NCI-H1417 (cell line): ENCODE measurements at regions not wholly inside any gene's neighbourhood (a gene's known extent, or its start where the extent isn't known, plus 50 kb on each side); places are given as distances from the start of the nearest gene placed in this dataset.
A peak's percentile ranks its signal among the peaks of the same experiment; 100 is the strongest.
"Not testable (repeated sequence)": the region's sequence is repeated elsewhere in the genome, so short reads cannot be mapped to it uniquely, and the experiment has no call there.

Source experiments
- DNase-seq, 3 experiments: peaks; one replicate each; lab custom pipeline; 2025; lab: John Stamatoyannopoulos, UW

- DNase-seq: peak in 2 of 3 experiments; percentile 11 to 56
Observed at GRCh38 chr13:52931131-52931530, 82.7 kb upstream of the PCDH8 start.

GRCh38 chr13:52929846-52930245, 81.4 kb upstream of the PCDH8 start:
- DNase-seq: no peak

GRCh38 chr13:52926971-52927370, 78.5 kb upstream of the PCDH8 start:
- DNase-seq: no peak

GRCh38 chr13:52925775-52926285, 77.4 kb upstream of the PCDH8 start:
- DNase-seq: peak; percentile 51 to 78 (median 52)

GRCh38 chr13:52925251-52925650, 76.8 kb upstream of the PCDH8 start:
- peak in 2 of 3 experiments; percentile 26 to 47 for DNase-seq

GRCh38 chr13:52924289-52925148, 76.1 kb upstream of the PCDH8 start:
- no peak for DNase-seq

- DNase-seq: no peak
Observed at GRCh38 chr13:52922961-52923360, 74.5 kb upstream of the PCDH8 start.

- no peak for DNase-seq
Observed at GRCh38 chr13:52921194-52921593, 72.8 kb upstream of the PCDH8 start.

GRCh38 chr13:52916486-52916990, 68.1 kb upstream of the PCDH8 start:
- no peak for DNase-seq

- DNase-seq: no peak
Observed at GRCh38 chr13:52911340-52911739, 62.9 kb upstream of the PCDH8 start.

GRCh38 chr13:52910318-52910717, 61.9 kb upstream of the PCDH8 start:
- not testable (repeated sequence) for DNase-seq

- peak in 2 of 3 experiments; percentile 18 to 50 for DNase-seq
Observed at GRCh38 chr13:52906122-52906903, 57.9 kb upstream of the PCDH8 start.

GRCh38 chr13:52905701-52906100, 57.3 kb upstream of the PCDH8 start:
- DNase-seq: peak in 1 of 3 experiments; percentile 38

GRCh38 chr13:52903320-52903719, 54.9 kb upstream of the PCDH8 start:
- DNase-seq: no peak

- no peak for DNase-seq
Observed at GRCh38 chr13:52899206-52899605, 50.8 kb upstream of the PCDH8 start.
